Colonic mucosa (tissue), 4 donors: ENCODE measurements at regions not wholly inside any gene's neighbourhood (a gene's known extent, or its start where the extent isn't known, plus 50 kb on each side); places are given as distances from the start of the nearest gene placed in this dataset.

Experiments
- DNase-seq: peaks from one replicate; pipeline ENCODE4 v3.0.0-alpha.2; 2020
- H3K27ac ChIP-seq: fragments of 200-600 bp; one replicate; pipeline ENCODE4 v1.8.0; 2021
- H3K27me3 ChIP-seq: fragments of 200-600 bp; one replicate; pipeline ENCODE4 v1.8.0; 2021
- H3K36me3 ChIP-seq: fragments of 200-600 bp; one replicate; pipeline ENCODE4 v1.8.0; 2021
- H3K4me1 ChIP-seq: fragments of 200-600 bp; one replicate; pipeline ENCODE4 v1.8.0; 2021; ENCODE audit warnings: mild to moderate bottlenecking
- H3K4me3 ChIP-seq: fragments of 200-600 bp; one replicate; pipeline ENCODE4 v1.8.0; 2021
- H3K9ac ChIP-seq, 2 donors: one replicate each; pipeline ENCODE4 v1.7.0; 2013; ENCODE audit warnings: control low read depth in 2 of 2, low read depth in 2 of 2, low read length in 2 of 2
- H3K9me3 ChIP-seq: fragments of 200-600 bp; one replicate; pipeline ENCODE4 v1.8.0; 2021
- intact Hi-C: fragments of 100-400 bp; cut with DNase I; formaldehyde crosslinking; loops from one replicate; pipeline ENCODE4 v1.14.1; 2022
- TF ChIP-seq, protein P1 (sequence below): fragments of 200-600 bp; IDR thresholded peaks from one replicate; pipeline ENCODE4 v1.8.0; 2022; ENCODE audit warnings: antibody characterized with exemption, mild to moderate bottlenecking
- donor health status: healthy.
- donor health status: DM: no; HTN: no; CAD: no.
- donor health status: DM: no; HTN: no; CAD: no.

- no peak overlapping the region for H3K27ac ChIP-seq
- H3K36me3 ChIP-seq: no peaks in the 10 kb centered on the region
- intact Hi-C loops: no loop called here
- no peak for DNase-seq
- no peak overlapping the region for H3K9ac ChIP-seq
- H3K4me1 ChIP-seq: no peaks in the 10 kb centered on the region
- TF ChIP-seq, protein P1, sequence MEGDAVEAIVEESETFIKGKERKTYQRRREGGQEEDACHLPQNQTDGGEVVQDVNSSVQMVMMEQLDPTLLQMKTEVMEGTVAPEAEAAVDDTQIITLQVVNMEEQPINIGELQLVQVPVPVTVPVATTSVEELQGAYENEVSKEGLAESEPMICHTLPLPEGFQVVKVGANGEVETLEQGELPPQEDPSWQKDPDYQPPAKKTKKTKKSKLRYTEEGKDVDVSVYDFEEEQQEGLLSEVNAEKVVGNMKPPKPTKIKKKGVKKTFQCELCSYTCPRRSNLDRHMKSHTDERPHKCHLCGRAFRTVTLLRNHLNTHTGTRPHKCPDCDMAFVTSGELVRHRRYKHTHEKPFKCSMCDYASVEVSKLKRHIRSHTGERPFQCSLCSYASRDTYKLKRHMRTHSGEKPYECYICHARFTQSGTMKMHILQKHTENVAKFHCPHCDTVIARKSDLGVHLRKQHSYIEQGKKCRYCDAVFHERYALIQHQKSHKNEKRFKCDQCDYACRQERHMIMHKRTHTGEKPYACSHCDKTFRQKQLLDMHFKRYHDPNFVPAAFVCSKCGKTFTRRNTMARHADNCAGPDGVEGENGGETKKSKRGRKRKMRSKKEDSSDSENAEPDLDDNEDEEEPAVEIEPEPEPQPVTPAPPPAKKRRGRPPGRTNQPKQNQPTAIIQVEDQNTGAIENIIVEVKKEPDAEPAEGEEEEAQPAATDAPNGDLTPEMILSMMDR: no peak
- H3K4me3 ChIP-seq: no peak overlapping the region
- H3K9me3 ChIP-seq: no peaks in the 10 kb centered on the region
- H3K27me3 ChIP-seq: no peaks in the 10 kb centered on the region
Observed at GRCh38 chr6:47118611-47119010, 76.5 kb upstream of the ADGRF1 start.

GRCh38 chr6:47117314-47117713 lies 75.2 kb upstream of the ADGRF1 start:
- peak overlapping the region; percentile 57 for H3K27ac ChIP-seq
- H3K4me3 ChIP-seq: no peak overlapping the region
- H3K36me3 ChIP-seq: no peaks in the 10 kb centered on the region
- no peaks in the 10 kb centered on the region for H3K4me1 ChIP-seq
- H3K27me3 ChIP-seq: no peaks in the 10 kb centered on the region
- H3K9ac ChIP-seq: no peak overlapping the region
- TF ChIP-seq, protein P1: no peak
- no peaks in the 10 kb centered on the region for H3K9me3 ChIP-seq
- no peak for DNase-seq
- intact Hi-C loops: no loop called here

GRCh38 chr6:47116606-47117005 lies 74.5 kb upstream of the ADGRF1 start:
- no peaks in the 10 kb centered on the region for H3K36me3 ChIP-seq
- peak overlapping the region; percentile 57 for H3K27ac ChIP-seq
- peak; percentile 84 for DNase-seq
- H3K4me3 ChIP-seq: no peak overlapping the region
- no peaks in the 10 kb centered on the region for H3K9me3 ChIP-seq
- peak overlapping the region in 1 of 2 donors; percentile 40 for H3K9ac ChIP-seq
- intact Hi-C loops: no loop called here
- TF ChIP-seq, protein P1: no peak
- no peaks in the 10 kb centered on the region for H3K4me1 ChIP-seq
- H3K27me3 ChIP-seq: no peaks in the 10 kb centered on the region

GRCh38 chr6:47116086-47116485 lies 74.0 kb upstream of the ADGRF1 start:
- intact Hi-C loops: no loop called here
- H3K4me3 ChIP-seq: no peak overlapping the region

DNA sequence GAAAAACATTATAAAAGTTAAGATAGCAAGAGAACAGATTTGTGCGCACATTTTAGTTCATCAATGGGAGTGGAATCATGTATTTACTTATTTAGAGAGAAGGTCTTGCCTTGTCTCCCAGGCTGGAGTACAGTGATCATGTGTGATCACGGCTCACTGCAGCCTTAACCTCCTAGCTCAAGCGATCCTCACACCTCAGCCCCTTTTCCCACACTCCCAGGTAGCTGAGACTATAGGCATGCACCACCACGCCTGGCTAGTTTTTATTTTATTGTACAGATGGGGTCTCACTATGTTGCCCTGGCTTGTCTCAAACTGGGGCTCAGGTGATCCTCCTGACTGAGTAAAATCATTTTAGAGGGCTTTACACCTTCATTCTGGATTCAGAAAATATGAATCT lies 72.3 kb upstream of the ADGRF1 start:
- no peak overlapping the region for H3K9ac ChIP-seq
- no peaks in the 10 kb centered on the region for H3K4me1 ChIP-seq
- no peaks in the 10 kb centered on the region for H3K27me3 ChIP-seq
- no peak overlapping the region for H3K4me3 ChIP-seq
- DNase-seq: no peak
- TF ChIP-seq, protein P1: no peak
- no peak overlapping the region for H3K27ac ChIP-seq
- H3K9me3 ChIP-seq: no peaks in the 10 kb centered on the region
- no peaks in the 10 kb centered on the region for H3K36me3 ChIP-seq
- intact Hi-C loops: no loop called here

More at GRCh38 chr6:47116086-47116485, 74.0 kb upstream of the ADGRF1 start:
- H3K9me3 ChIP-seq: no peaks in the 10 kb centered on the region
- peak overlapping the region in 1 of 2 donors; percentile 40 for H3K9ac ChIP-seq
- no peaks in the 10 kb centered on the region for H3K36me3 ChIP-seq
- TF ChIP-seq, protein P1: no peak
- no peak for DNase-seq
- H3K27ac ChIP-seq: peak overlapping the region; percentile 57
- H3K27me3 ChIP-seq: no peaks in the 10 kb centered on the region
- no peaks in the 10 kb centered on the region for H3K4me1 ChIP-seq

- peak overlapping the region; percentile 29 for H3K27ac ChIP-seq
- no peak for DNase-seq
- no peak overlapping the region for H3K9ac ChIP-seq
- no peaks in the 10 kb centered on the region for H3K27me3 ChIP-seq
- H3K4me3 ChIP-seq: no peak overlapping the region
- no peaks in the 10 kb centered on the region for H3K9me3 ChIP-seq
- TF ChIP-seq, protein P1: no peak
- intact Hi-C loops: no loop called here
- no peaks in the 10 kb centered on the region for H3K4me1 ChIP-seq
- H3K36me3 ChIP-seq: no peaks in the 10 kb centered on the region
Observed at GRCh38 chr6:47112317-47112716, 70.2 kb upstream of the ADGRF1 start.
